ENCODE measurements at regions not wholly inside any gene's neighbourhood (a gene's known extent, or its start where the extent isn't known, plus 50 kb on each side); places are given as distances from the start of the nearest gene placed in this dataset.
"Not testable (repeated sequence)": the region's sequence is repeated elsewhere in the genome, so short reads cannot be mapped to it uniquely, and the experiment has no call there.

- DNase-seq (ENCODE audit: low spot score): no peak
Measured at GRCh38 chr7:12884856-12885440, 197.5 kb downstream of the ARL4A start.

- DNase-seq (ENCODE audit: low spot score): no peak
Measured at GRCh38 chr7:12888717-12889116, 201.3 kb downstream of the ARL4A start.

GRCh38 chr7:12889391-12889790 is 202.0 kb downstream of the ARL4A start:
- no peak for DNase-seq (ENCODE audit: low spot score)

GRCh38 chr7:12890586-12890985 is 203.2 kb downstream of the ARL4A start:
- no peak for DNase-seq (ENCODE audit: low spot score)

GRCh38 chr7:12893292-12893691 is 205.9 kb downstream of the ARL4A start:
- no peak for DNase-seq (ENCODE audit: low spot score)

GRCh38 chr7:12895296-12895695 is 207.9 kb downstream of the ARL4A start:
- peak; percentile 4 for DNase-seq (ENCODE audit: low spot score)

GRCh38 chr7:12896316-12896715 is 208.9 kb downstream of the ARL4A start:
- DNase-seq (ENCODE audit: low spot score): no peak

GRCh38 chr7:12898004-12898403 is 210.6 kb downstream of the ARL4A start:
- no peak for DNase-seq (ENCODE audit: low spot score)

GRCh38 chr7:12898620-12899019 is 211.2 kb downstream of the ARL4A start:
- no peak for DNase-seq (ENCODE audit: low spot score)

- no peak for DNase-seq (ENCODE audit: low spot score)
Measured at GRCh38 chr7:12905671-12906070, 218.2 kb downstream of the ARL4A start.

- no peak for DNase-seq (ENCODE audit: low spot score)
Measured at GRCh38 chr7:12907774-12908173, 220.3 kb downstream of the ARL4A start.

GRCh38 chr7:12909483-12909882 is 222.1 kb downstream of the ARL4A start:
- DNase-seq (ENCODE audit: low spot score): no peak

- no peak for DNase-seq (ENCODE audit: low spot score)
Measured at GRCh38 chr7:12911053-12911452, 223.6 kb downstream of the ARL4A start.

GRCh38 chr7:12913002-12913401 is 225.6 kb downstream of the ARL4A start:
- DNase-seq (ENCODE audit: low spot score): no peak

GRCh38 chr7:12917801-12918200 is 230.4 kb downstream of the ARL4A start:
- no peak for DNase-seq (ENCODE audit: low spot score)

- DNase-seq (ENCODE audit: low spot score): no peak
Measured at GRCh38 chr7:12921751-12922345, 234.4 kb downstream of the ARL4A start.

GRCh38 chr7:12923971-12924370 is 236.5 kb downstream of the ARL4A start:
- no peak for DNase-seq (ENCODE audit: low spot score)

- no peak for DNase-seq (ENCODE audit: low spot score)
Measured at GRCh38 chr7:12926206-12926605, 238.8 kb downstream of the ARL4A start.

GRCh38 chr7:12927635-12928434 is 240.4 kb downstream of the ARL4A start:
- DNase-seq (ENCODE audit: low spot score): no peak

GRCh38 chr7:12929476-12930140 is 242.2 kb downstream of the ARL4A start:
- DNase-seq (ENCODE audit: low spot score): no peak

GRCh38 chr7:12930534-12930933 is 243.1 kb downstream of the ARL4A start:
- no peak for DNase-seq (ENCODE audit: low spot score)

GRCh38 chr7:12931465-12931864 is 244.0 kb downstream of the ARL4A start:
- DNase-seq (ENCODE audit: low spot score): not testable (repeated sequence)

GRCh38 chr7:12939694-12940093 is 252.3 kb downstream of the ARL4A start:
- no peak for DNase-seq (ENCODE audit: low spot score)
